Transverse colon (tissue), 4 donors: ENCODE measurements at regions not wholly inside any gene's neighbourhood (a gene's known extent, or its start where the extent isn't known, plus 50 kb on each side); places are given as distances from the start of the nearest gene placed in this dataset.

Experiments
- DNase-seq: peaks from one replicate; pipeline ENCODE4 v3.0.0-alpha.2; 2019
- H3K27ac ChIP-seq, 4 donors: fragments of 200-600 bp; sonication (generic); 2 replicates each; pipeline ENCODE4 v1.5.1; 2016 to 2018; ENCODE audit warnings: inconsistent platforms in 4 of 4
- H3K27me3 ChIP-seq: fragments of 200-600 bp; sonication (generic); 2 replicates; pipeline ENCODE4 v1.5.1; 2017; ENCODE audit warnings: inconsistent platforms
- H3K36me3 ChIP-seq, 4 donors: fragments of 200-600 bp; sonication (generic); 2 replicates each; pipeline ENCODE4 v1.5.1; 2017 to 2019; ENCODE audit warnings: inconsistent platforms in 4 of 4
- H3K4me1 ChIP-seq, 4 donors: fragments of 200-600 bp; sonication (generic); 2 replicates each; pipeline ENCODE4 v1.5.1; 2017 to 2020; ENCODE audit warnings: inconsistent platforms in 4 of 4
- H3K4me3 ChIP-seq, 4 donors: fragments of 200-600 bp; sonication (generic); 1 replicate in 1 of 4; 2 replicates in 3 of 4; pipeline versions ENCODE4 v1.5.1 to v1.6.1; 2017 to 2019; ENCODE audit warnings: inconsistent platforms in 4 of 4
- H3K9me3 ChIP-seq, 2 donors: fragments of 200-600 bp; sonication (generic); 2 replicates each; pipeline ENCODE4 v1.5.1; 2017 to 2019; ENCODE audit warnings: inconsistent platforms in 2 of 2
- EP300 ChIP-seq: sonication (generic); formaldehyde crosslinking; IDR thresholded peaks from one replicate; pipeline ENCODE4 v1.6.1; 2017; ENCODE audit warnings: antibody characterized with exemption, low read depth
- POLR2A ChIP-seq: fragments of 450-650 bp; IDR thresholded peaks from one replicate; pipeline ENCODE4 v1.6.1; 2016; ENCODE audit warnings: antibody characterized with exemption, mild to moderate bottlenecking, moderate library complexity
- POLR2AphosphoS5 ChIP-seq, 3 donors: sonication (generic); formaldehyde crosslinking; IDR thresholded peaks; one replicate each; pipeline ENCODE4 v1.6.1; 2016; ENCODE audit warnings: antibody characterized with exemption in 3 of 3
- WGBS, 2 donors: methylation state at CpG; one replicate each; pipeline ENCODE4 v1.1.5; 2018; ENCODE audit warnings: low coverage in 1 of 2; 5-methylcytosine and 5-hydroxymethylcytosine counted together
- in situ Hi-C, 4 donors: fragments of 200-750 bp; cut with MboI; loops; one replicate each; pipeline versions ENCODE4 v1.15.0 to v1.15.1; 2017; ENCODE audit warnings: low sequenced_read_pairs in 3 of 4, low pct_ligation_motif_present in 1 of 4, low pct_unique_long_range_greater_than_20kb in 1 of 4
- intact Hi-C: fragments of 100-400 bp; cut with DNase I; formaldehyde crosslinking; loops from one replicate; pipeline ENCODE4 v1.15.1; 2023; ENCODE audit warnings: low total_unique reads
- TF ChIP-seq, protein P1 (sequence below), 5 experiments: fragments of 200-600 bp in 3 of 5; fragments of 450-650 bp in 2 of 5; sonication (generic) in 3 of 5; IDR thresholded peaks; 1 replicate in 2 of 5; 2 replicates in 3 of 5; pipeline ENCODE4 v1.5.1; 2016 to 2017; ENCODE audit warnings: antibody characterized with exemption in 5 of 5, inconsistent platforms in 3 of 5, mild to moderate bottlenecking in 2 of 5, moderate library complexity in 1 of 5

DNA sequence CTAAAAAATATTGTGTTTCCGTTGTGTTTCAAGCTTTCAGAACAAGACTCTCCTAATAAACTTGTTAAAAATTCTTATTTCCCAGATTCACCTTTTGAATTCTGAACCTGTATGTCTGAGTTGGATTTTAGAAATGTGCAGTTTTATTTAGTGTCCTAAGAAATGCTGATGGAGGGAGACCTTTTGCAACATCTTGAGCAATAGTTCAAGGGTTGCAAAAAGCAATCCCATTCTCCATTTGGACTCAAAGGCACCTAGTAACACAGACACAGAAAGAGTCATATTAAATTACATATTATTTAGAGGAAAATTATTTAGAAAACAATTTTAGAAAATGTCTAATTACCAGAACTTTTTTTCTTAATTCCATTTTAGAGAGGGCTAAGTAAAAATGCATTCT lies 448.5 kb downstream of the FRK start:
- no peaks in the 10 kb centered on the region for H3K4me1 ChIP-seq
- intact Hi-C loops (no loop called here), in situ Hi-C loops (no loop called here)
- no peak overlapping the region for H3K27ac ChIP-seq
- 0% methylated on average over 1 of the region's 1 CpG for WGBS, 2 donors
- DNase-seq = no peak
- no peak overlapping the region for H3K4me3 ChIP-seq
- no peaks in the 10 kb centered on the region for H3K9me3 ChIP-seq
- no peak for TF ChIP-seq EP300
- TF ChIP-seq, protein P1, sequence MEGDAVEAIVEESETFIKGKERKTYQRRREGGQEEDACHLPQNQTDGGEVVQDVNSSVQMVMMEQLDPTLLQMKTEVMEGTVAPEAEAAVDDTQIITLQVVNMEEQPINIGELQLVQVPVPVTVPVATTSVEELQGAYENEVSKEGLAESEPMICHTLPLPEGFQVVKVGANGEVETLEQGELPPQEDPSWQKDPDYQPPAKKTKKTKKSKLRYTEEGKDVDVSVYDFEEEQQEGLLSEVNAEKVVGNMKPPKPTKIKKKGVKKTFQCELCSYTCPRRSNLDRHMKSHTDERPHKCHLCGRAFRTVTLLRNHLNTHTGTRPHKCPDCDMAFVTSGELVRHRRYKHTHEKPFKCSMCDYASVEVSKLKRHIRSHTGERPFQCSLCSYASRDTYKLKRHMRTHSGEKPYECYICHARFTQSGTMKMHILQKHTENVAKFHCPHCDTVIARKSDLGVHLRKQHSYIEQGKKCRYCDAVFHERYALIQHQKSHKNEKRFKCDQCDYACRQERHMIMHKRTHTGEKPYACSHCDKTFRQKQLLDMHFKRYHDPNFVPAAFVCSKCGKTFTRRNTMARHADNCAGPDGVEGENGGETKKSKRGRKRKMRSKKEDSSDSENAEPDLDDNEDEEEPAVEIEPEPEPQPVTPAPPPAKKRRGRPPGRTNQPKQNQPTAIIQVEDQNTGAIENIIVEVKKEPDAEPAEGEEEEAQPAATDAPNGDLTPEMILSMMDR (IDR thresholded peaks at IDR 0.05) = no peak
- no peak for TF ChIP-seq POLR2AphosphoS5 (IDR thresholded peaks at IDR 0.05)
- TF ChIP-seq POLR2A = no peak
- no peaks in the 10 kb centered on the region for H3K27me3 ChIP-seq
- no peaks in the 10 kb centered on the region for H3K36me3 ChIP-seq

DNA sequence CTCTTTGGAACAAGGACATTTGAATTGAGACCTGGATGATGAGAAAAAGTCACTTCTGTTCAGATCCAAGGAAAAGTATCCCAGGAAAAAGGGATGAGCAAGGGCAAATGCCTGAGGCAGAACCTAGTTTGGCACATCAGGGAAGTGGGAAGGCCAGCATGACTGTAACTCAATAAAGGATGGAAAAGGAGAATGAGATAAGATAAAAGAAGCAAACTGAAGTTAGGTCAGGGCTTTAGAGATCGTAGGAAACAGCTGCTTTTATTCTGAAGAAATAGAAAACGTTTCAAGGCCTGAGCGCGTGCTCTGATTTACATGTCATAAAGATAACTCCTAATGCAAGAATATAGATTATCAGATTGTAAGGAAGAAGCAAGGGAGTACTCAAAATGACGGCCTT lies 450.0 kb downstream of the FRK start:
- no peak overlapping the region for H3K4me3 ChIP-seq
- intact Hi-C loops = no loop called here
- TF ChIP-seq POLR2AphosphoS5 (IDR thresholded peaks at IDR 0.05) = no peak
- no peak for TF ChIP-seq POLR2A
- no peak for TF ChIP-seq EP300
- TF ChIP-seq, protein P1 (IDR thresholded peaks at IDR 0.05) = no peak
- no peak overlapping the region for H3K27ac ChIP-seq
- DNase-seq = no peak
- in situ Hi-C loops = no loop called here
- no peaks in the 10 kb centered on the region for H3K27me3 ChIP-seq
- no peaks in the 10 kb centered on the region for H3K9me3 ChIP-seq
- WGBS, 2 donors = 67 to 68% methylated on average over 5 of the region's 5 CpGs
- no peaks in the 10 kb centered on the region for H3K4me1 ChIP-seq
- H3K36me3 ChIP-seq = no peaks in the 10 kb centered on the region

DNA sequence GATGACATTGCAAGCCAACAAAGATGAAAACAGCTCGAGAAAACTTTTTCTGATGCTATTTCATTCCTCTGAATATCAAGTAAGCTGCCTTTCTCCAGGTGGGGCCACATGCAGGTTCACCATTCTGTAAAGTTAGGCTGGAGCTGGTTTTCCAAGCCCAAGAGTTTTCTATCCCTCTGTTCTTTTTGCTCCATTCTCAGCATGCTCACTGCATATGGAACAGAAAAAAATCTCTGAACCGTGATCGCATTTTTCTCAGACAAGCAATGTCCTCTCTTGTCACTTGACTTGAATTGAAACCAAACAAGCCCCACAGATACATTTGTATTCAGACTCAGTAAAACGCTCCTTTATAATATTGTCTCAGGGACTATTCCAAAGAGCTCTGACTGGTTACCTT lies 451.6 kb downstream of the FRK start:
- 78 to 89% methylated on average over 4 of the region's 4 CpGs for WGBS, 2 donors
- TF ChIP-seq, protein P1 (IDR thresholded peaks at IDR 0.05) = no peak
- TF ChIP-seq EP300 = no peak
- no peak for TF ChIP-seq POLR2AphosphoS5 (IDR thresholded peaks at IDR 0.05)
- H3K36me3 ChIP-seq = no peaks in the 10 kb centered on the region
- in situ Hi-C loops (no loop called here), intact Hi-C loops (no loop called here)
- H3K9me3 ChIP-seq = no peaks in the 10 kb centered on the region
- no peaks in the 10 kb centered on the region for H3K27me3 ChIP-seq
- H3K4me1 ChIP-seq = no peaks in the 10 kb centered on the region
- no peak overlapping the region for H3K4me3 ChIP-seq
- DNase-seq = no peak
- H3K27ac ChIP-seq = no peak overlapping the region

DNA sequence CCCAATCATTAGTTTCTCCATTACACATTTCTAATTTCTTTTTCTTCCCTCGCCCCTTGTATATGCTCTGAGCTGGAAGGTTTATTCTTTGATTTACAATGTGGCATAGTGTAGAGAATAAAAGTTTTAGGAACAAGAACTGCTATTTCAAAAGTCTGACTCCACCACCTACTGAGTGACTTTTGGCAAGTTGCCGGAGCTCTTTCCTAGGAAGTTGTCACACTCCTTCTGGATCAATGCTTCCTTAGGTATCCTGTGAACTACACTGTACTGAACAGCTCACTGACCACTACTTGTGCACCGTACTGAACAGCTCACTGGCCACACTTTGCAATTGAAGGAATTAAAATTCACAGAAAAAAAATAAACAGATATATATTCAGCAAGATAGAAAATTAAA lies 458.2 kb downstream of the FRK start:
- in situ Hi-C loops = no loop called here
- no peaks in the 10 kb centered on the region for H3K27me3 ChIP-seq
- no peaks in the 10 kb centered on the region for H3K36me3 ChIP-seq
- TF ChIP-seq POLR2A (no peak), EP300 (no peak), POLR2AphosphoS5 (IDR thresholded peaks at IDR 0.05) (no peak)
- TF ChIP-seq, protein P1 (IDR thresholded peaks at IDR 0.05) = no peak
- no peaks in the 10 kb centered on the region for H3K9me3 ChIP-seq
- WGBS, 2 donors = 88 to 91% methylated on average over 3 of the region's 3 CpGs
- no peaks in the 10 kb centered on the region for H3K4me1 ChIP-seq
- H3K4me3 ChIP-seq = no peak overlapping the region
- no peak for DNase-seq
- no peak overlapping the region for H3K27ac ChIP-seq
- intact Hi-C loops = no loop called here
